ENCODE measurements at regions not wholly inside any gene's neighbourhood (a gene's known extent, or its start where the extent isn't known, plus 50 kb on each side); places are given as distances from the start of the nearest gene placed in this dataset.

DNA sequence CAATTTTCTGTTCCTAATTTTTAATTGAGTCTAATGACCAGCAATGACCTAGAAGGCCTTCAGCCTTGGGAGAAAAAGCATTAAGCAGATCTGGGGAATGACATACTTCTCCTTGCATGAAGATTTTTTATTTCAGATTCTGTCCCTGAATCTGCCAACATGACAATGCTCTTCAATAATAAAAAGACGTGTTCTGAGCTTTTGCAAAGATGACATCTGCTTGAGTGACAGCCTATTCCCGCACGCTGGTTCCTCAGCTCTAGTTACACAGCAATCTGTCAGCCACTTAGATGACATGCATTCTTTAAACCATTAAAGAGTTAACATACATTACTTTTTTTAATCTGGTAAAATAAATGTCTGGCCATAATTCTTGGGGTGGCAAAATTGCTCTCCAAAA lies 129.3 kb upstream of the CDH6 start:
- Mint-ChIP-seq H3K27ac (no peak overlapping the region), H3K9me3 (no peaks in the 10 kb centered on the region), H3K27me3 (ENCODE audit: low read depth) (peaks cover 4% of the 10 kb centered on the region), H3K4me3 (no peak overlapping the region), H3K36me3 (ENCODE audit: low read depth) (no peaks in the 10 kb centered on the region), H3K4me1 (no peaks in the 10 kb centered on the region)
- TF ChIP-seq, protein P1, sequence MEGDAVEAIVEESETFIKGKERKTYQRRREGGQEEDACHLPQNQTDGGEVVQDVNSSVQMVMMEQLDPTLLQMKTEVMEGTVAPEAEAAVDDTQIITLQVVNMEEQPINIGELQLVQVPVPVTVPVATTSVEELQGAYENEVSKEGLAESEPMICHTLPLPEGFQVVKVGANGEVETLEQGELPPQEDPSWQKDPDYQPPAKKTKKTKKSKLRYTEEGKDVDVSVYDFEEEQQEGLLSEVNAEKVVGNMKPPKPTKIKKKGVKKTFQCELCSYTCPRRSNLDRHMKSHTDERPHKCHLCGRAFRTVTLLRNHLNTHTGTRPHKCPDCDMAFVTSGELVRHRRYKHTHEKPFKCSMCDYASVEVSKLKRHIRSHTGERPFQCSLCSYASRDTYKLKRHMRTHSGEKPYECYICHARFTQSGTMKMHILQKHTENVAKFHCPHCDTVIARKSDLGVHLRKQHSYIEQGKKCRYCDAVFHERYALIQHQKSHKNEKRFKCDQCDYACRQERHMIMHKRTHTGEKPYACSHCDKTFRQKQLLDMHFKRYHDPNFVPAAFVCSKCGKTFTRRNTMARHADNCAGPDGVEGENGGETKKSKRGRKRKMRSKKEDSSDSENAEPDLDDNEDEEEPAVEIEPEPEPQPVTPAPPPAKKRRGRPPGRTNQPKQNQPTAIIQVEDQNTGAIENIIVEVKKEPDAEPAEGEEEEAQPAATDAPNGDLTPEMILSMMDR (IDR thresholded peaks at IDR 0.05; ENCODE audit: unreplicated experiment in 3 of 3), result no peak

DNA sequence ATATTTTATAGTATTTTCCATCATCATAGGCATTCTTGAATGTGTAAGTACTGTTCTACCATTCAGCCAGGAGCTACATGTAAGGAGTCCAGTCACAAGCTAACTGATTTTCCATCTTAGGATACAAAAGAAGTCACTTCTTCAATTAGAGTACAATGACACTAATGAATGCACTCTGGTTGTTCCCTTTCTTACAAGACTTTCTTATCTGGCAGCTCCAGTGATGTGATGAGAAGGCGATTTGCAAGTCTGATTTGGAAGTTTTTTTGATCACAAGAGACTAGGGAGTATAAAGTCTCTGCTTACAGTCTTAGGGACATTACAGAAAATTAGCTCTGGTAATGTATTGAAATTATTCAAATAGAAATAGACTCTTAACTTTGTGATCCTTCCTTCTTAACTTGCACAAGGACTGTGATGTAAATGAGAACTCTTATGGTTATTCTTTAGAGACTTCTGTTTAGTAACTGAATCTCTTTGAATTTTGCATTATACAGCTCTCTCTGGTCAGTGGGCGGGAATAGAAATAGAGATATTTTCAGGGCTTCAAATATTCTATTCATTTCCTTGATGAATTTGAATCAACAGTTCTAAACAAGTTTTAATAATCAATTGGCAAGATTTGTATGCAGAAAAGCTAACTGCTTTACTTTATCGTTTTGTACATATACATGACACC lies 130.4 kb upstream of the CDH6 start:
- Mint-ChIP-seq H3K27me3 (ENCODE audit: low read depth) (peaks cover 4% of the 10 kb centered on the region), H3K4me1 (no peaks in the 10 kb centered on the region), H3K4me3 (no peak overlapping the region), H3K36me3 (ENCODE audit: low read depth) (no peaks in the 10 kb centered on the region), H3K27ac (no peak overlapping the region), H3K9me3 (no peaks in the 10 kb centered on the region)
- TF ChIP-seq, protein P1 (IDR thresholded peaks at IDR 0.05; ENCODE audit: unreplicated experiment in 3 of 3), result no peak

DNA sequence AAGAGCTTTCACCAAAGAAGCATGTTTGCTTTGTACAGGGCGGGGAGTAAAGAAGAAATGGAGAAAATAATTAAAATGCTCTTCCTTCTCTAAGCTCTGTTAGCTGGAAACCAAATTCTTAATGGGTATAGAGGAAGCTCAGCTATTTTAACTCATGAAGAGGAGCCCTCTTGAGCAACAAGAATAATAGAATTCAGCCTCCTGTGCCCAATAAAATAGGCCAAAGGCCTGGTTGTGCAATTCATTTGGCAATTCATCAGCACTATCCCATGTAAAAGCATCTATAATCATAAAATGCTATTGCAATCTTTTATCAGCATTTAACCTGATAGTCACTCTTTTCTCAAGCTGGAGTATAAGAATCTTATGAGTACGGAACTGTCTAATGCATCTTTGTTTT lies 133.6 kb upstream of the CDH6 start:
- H3K36me3 Mint-ChIP-seq (ENCODE audit: low read depth), result no peaks in the 10 kb centered on the region
- no peaks in the 10 kb centered on the region for H3K4me1 Mint-ChIP-seq
- peaks cover 3% of the 10 kb centered on the region for H3K9me3 Mint-ChIP-seq
- no peak overlapping the region for H3K27ac Mint-ChIP-seq
- H3K27me3 Mint-ChIP-seq (ENCODE audit: low read depth), result no peaks in the 10 kb centered on the region
- TF ChIP-seq, protein P1 (IDR thresholded peaks at IDR 0.05; ENCODE audit: unreplicated experiment in 3 of 3), result no peak
- H3K4me3 Mint-ChIP-seq, result no peak overlapping the region

DNA sequence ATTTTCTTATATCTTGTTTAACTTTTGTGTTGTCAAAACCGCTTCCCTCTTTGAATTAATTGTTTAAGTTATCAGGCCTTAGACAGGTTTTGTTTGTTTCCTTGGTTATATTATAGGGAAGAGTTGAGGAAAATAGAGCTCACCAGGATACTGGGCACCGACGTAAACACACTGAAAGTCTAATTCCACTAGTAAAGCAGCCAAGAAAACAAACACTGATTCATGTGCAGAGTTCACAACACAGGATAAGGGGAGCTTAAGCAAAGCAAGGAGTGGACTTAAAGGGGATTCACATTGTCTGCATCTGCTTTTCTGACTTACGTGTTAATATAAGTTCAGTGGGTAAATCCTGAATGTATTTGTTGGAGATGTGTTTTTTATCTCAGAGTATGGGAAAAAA lies 139.0 kb upstream of the CDH6 start:
- TF ChIP-seq, protein P1 (IDR thresholded peaks at IDR 0.05; ENCODE audit: unreplicated experiment in 3 of 3), result no peak
- Mint-ChIP-seq H3K4me1 (peaks cover 8% of the 10 kb centered on the region), H3K27ac (no peak overlapping the region), H3K27me3 (ENCODE audit: low read depth) (no peaks in the 10 kb centered on the region), H3K36me3 (ENCODE audit: low read depth) (no peaks in the 10 kb centered on the region), H3K9me3 (peaks cover 3% of the 10 kb centered on the region), H3K4me3 (no peak overlapping the region)

DNA sequence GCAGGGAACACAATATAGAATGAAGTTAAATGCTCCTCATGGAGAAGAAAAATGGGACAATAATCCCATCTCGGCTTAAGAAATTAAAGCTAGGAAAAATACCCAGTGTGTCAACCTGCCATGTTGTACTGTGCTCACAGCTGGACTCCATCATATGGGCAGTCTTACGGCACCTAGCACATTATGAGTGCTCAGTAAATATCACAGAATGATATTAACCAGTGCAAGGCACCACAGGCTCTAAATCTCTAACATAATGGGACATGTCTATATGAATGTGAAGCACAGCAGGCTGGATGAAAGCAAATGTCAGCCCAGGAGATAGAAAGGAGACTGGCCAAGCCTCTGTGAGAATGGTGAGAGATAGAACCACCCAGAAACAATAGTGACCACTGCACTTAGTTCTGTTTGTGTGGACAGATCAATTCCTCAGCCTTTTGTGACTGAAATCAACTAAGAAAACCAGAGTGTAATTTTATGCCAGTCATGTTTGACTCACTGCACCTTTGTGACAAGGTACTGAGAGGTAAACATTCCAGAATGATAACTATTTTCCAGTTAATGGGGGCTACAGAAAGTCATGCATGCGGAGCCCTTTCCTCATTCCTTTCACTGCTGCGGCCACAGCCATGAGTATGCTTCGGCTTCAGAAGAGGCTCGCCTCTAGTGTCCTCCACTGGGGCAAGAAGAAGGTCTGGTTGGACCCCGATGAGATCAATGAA lies 140.4 kb upstream of the CDH6 start:
- Mint-ChIP-seq H3K9me3 (peaks cover 3% of the 10 kb centered on the region), H3K27me3 (ENCODE audit: low read depth) (no peaks in the 10 kb centered on the region), H3K27ac (no peak overlapping the region), H3K4me1 (peaks cover 20% of the 10 kb centered on the region), H3K4me3 (no peak overlapping the region), H3K36me3 (ENCODE audit: low read depth) (no peaks in the 10 kb centered on the region)
- TF ChIP-seq, protein P1 (IDR thresholded peaks at IDR 0.05; ENCODE audit: unreplicated experiment in 3 of 3), result no peak

DNA sequence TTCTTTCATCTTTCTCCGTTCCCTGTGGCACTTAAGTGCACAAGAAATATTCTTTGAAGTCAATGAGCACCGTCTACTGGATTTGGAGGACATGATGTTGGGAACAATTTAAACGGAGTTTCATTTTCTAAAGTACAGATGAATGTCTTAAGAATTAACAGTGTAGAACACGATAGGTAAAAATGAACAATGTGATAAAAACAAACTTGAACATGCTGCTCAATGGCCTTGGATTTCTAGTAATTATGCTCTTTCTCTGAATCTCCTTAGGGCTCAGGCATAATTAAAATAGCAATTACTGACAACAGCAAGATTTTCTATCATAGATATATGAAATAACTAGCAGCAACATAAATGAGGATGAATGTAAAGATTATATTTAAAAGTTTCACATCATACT lies 142.2 kb upstream of the CDH6 start:
- Mint-ChIP-seq H3K27me3 (ENCODE audit: low read depth) (no peaks in the 10 kb centered on the region), H3K4me1 (peaks cover 27% of the 10 kb centered on the region), H3K27ac (no peak overlapping the region), H3K36me3 (ENCODE audit: low read depth) (no peaks in the 10 kb centered on the region), H3K4me3 (no peak overlapping the region), H3K9me3 (peaks cover 3% of the 10 kb centered on the region)
- TF ChIP-seq, protein P1 (IDR thresholded peaks at IDR 0.05; ENCODE audit: unreplicated experiment in 3 of 3), result no peak

Measured in nephron (organoid).